Large intestine (tissue), 3 donors: ENCODE measurements at regions not wholly inside any gene's neighbourhood (a gene's known extent, or its start where the extent isn't known, plus 50 kb on each side); places are given as distances from the start of the nearest gene placed in this dataset.

Experiments used
- DNase-seq, 2 donors: peaks; one replicate each; pipeline versions ENCODE4 v3.0.0 to v3.0.0-alpha.2; 2013
- H3K27ac ChIP-seq: one replicate; pipeline ENCODE4 v1.5.1; 2013; ENCODE audit warnings: low read length
- H3K27me3 ChIP-seq: 2 replicates; pipeline ENCODE4 v1.6.1; 2013; ENCODE audit warnings: low read length; ENCODE audit not compliant: control insufficient read depth, insufficient read depth
- H3K36me3 ChIP-seq: 2 replicates; pipeline ENCODE4 v1.6.1; 2013; ENCODE audit warnings: low read length; ENCODE audit not compliant: control insufficient read depth, insufficient read depth
- H3K4me1 ChIP-seq: one replicate; pipeline ENCODE4 v1.6.1; 2013; ENCODE audit warnings: low read length; ENCODE audit not compliant: control insufficient read depth, insufficient read depth
- H3K4me3 ChIP-seq: one replicate; pipeline ENCODE4 v1.5.1; 2013; ENCODE audit warnings: low read length
- H3K9me3 ChIP-seq: one replicate; pipeline ENCODE4 v1.6.1; 2013; ENCODE audit warnings: mild to moderate bottlenecking, low read depth, low read length, moderate library complexity; ENCODE audit not compliant: control insufficient read depth
- WGBS: methylation state at CpG from one replicate; pipeline ENCODE4 v1.1.5; 2013; ENCODE audit warnings: low lambda C conversion rate; ENCODE audit not compliant: insufficient coverage; 5-methylcytosine and 5-hydroxymethylcytosine counted together

GRCh38 chr14:45998554-45998953 is 653.0 kb downstream of the RPL10L start:
- 100% methylated on average over 1 of the region's 2 CpGs for WGBS
- H3K36me3 ChIP-seq = no peaks in the 10 kb centered on the region
- H3K4me3 ChIP-seq = no peak overlapping the region
- H3K27ac ChIP-seq = no peak overlapping the region
- no peaks in the 10 kb centered on the region for H3K9me3 ChIP-seq
- no peaks in the 10 kb centered on the region for H3K4me1 ChIP-seq
- H3K27me3 ChIP-seq = no peaks in the 10 kb centered on the region
- no peak for DNase-seq

GRCh38 chr14:45990252-45990651 is 661.3 kb downstream of the RPL10L start:
- no peaks in the 10 kb centered on the region for H3K36me3 ChIP-seq
- H3K9me3 ChIP-seq = no peaks in the 10 kb centered on the region
- no peak overlapping the region for H3K27ac ChIP-seq
- H3K4me3 ChIP-seq = no peak overlapping the region
- no peaks in the 10 kb centered on the region for H3K27me3 ChIP-seq
- no peaks in the 10 kb centered on the region for H3K4me1 ChIP-seq
- DNase-seq = no peak
- WGBS = 86% methylated on average over 3 of the region's 3 CpGs

- H3K27me3 ChIP-seq = no peaks in the 10 kb centered on the region
- H3K4me1 ChIP-seq = no peaks in the 10 kb centered on the region
- WGBS = 60% methylated on average over 1 of the region's 2 CpGs
- no peak overlapping the region for H3K27ac ChIP-seq
- no peaks in the 10 kb centered on the region for H3K36me3 ChIP-seq
- H3K4me3 ChIP-seq = no peak overlapping the region
- no peaks in the 10 kb centered on the region for H3K9me3 ChIP-seq
- no peak for DNase-seq
These were observed 675.6 kb downstream of the RPL10L start for GRCh38 chr14:45976001-45976400.

- Histone ChIP-seq H3K27ac (no peak overlapping the region), H3K27me3 (no peaks in the 10 kb centered on the region), H3K4me3 (no peak overlapping the region), H3K4me1 (no peaks in the 10 kb centered on the region), H3K36me3 (no peaks in the 10 kb centered on the region), H3K9me3 (no peaks in the 10 kb centered on the region)
- no peak for DNase-seq
- no CpG with 5 or more reads among the region's 4 CpGs for WGBS
These were observed 679.2 kb downstream of the RPL10L start for GRCh38 chr14:45972416-45972815.

- WGBS = 80% methylated on average over 1 of the region's 1 CpG
- no peaks in the 10 kb centered on the region for H3K36me3 ChIP-seq
- no peaks in the 10 kb centered on the region for H3K9me3 ChIP-seq
- no peaks in the 10 kb centered on the region for H3K4me1 ChIP-seq
- no peak overlapping the region for H3K4me3 ChIP-seq
- no peaks in the 10 kb centered on the region for H3K27me3 ChIP-seq
- H3K27ac ChIP-seq = no peak overlapping the region
- no peak for DNase-seq
These were observed 681.0 kb downstream of the RPL10L start for GRCh38 chr14:45970621-45971020.

GRCh38 chr14:45968037-45968436 is 683.5 kb downstream of the RPL10L start:
- WGBS = no CpG with 5 or more reads among the region's 1 CpG
- no peak for DNase-seq
- H3K27ac ChIP-seq = no peak overlapping the region
- no peaks in the 10 kb centered on the region for H3K4me1 ChIP-seq
- H3K27me3 ChIP-seq = no peaks in the 10 kb centered on the region
- H3K36me3 ChIP-seq = no peaks in the 10 kb centered on the region
- no peak overlapping the region for H3K4me3 ChIP-seq
- no peaks in the 10 kb centered on the region for H3K9me3 ChIP-seq

GRCh38 chr14:45949479-45949878 is 696.5 kb upstream of the MIS18BP1 start:
- 92% methylated on average over 2 of the region's 2 CpGs for WGBS
- H3K4me1 ChIP-seq = no peaks in the 10 kb centered on the region
- H3K27me3 ChIP-seq = no peaks in the 10 kb centered on the region
- no peaks in the 10 kb centered on the region for H3K36me3 ChIP-seq
- no peak for DNase-seq
- no peaks in the 10 kb centered on the region for H3K9me3 ChIP-seq
- no peak overlapping the region for H3K27ac ChIP-seq
- no peak overlapping the region for H3K4me3 ChIP-seq

- no peaks in the 10 kb centered on the region for H3K4me1 ChIP-seq
- no peaks in the 10 kb centered on the region for H3K27me3 ChIP-seq
- WGBS = no CpG with 5 or more reads among the region's 2 CpGs
- no peaks in the 10 kb centered on the region for H3K36me3 ChIP-seq
- no peak for DNase-seq
- H3K27ac ChIP-seq = no peak overlapping the region
- no peak overlapping the region for H3K4me3 ChIP-seq
- H3K9me3 ChIP-seq = no peaks in the 10 kb centered on the region
These were observed 694.8 kb upstream of the MIS18BP1 start for GRCh38 chr14:45947830-45948229.

GRCh38 chr14:45946251-45946650 is 693.2 kb upstream of the MIS18BP1 start:
- Histone ChIP-seq H3K9me3 (no peaks in the 10 kb centered on the region), H3K27ac (no peak overlapping the region), H3K36me3 (no peaks in the 10 kb centered on the region), H3K4me1 (no peaks in the 10 kb centered on the region), H3K27me3 (no peaks in the 10 kb centered on the region), H3K4me3 (no peak overlapping the region)
- no peak for DNase-seq
- WGBS = 89% methylated on average over 2 of the region's 3 CpGs

GRCh38 chr14:45940318-45940717 is 687.3 kb upstream of the MIS18BP1 start:
- no peaks in the 10 kb centered on the region for H3K36me3 ChIP-seq
- no peaks in the 10 kb centered on the region for H3K9me3 ChIP-seq
- no peaks in the 10 kb centered on the region for H3K4me1 ChIP-seq
- H3K27ac ChIP-seq = no peak overlapping the region
- DNase-seq = no peak
- H3K27me3 ChIP-seq = no peaks in the 10 kb centered on the region
- no peak overlapping the region for H3K4me3 ChIP-seq

- no peaks in the 10 kb centered on the region for H3K27me3 ChIP-seq
- no peaks in the 10 kb centered on the region for H3K36me3 ChIP-seq
- H3K9me3 ChIP-seq = no peaks in the 10 kb centered on the region
- H3K4me3 ChIP-seq = no peak overlapping the region
- no peak for DNase-seq
- no peaks in the 10 kb centered on the region for H3K4me1 ChIP-seq
- no peak overlapping the region for H3K27ac ChIP-seq
These were observed 686.6 kb upstream of the MIS18BP1 start for GRCh38 chr14:45939572-45939971.
